ENCODE measurements at regions not wholly inside any gene's neighbourhood (a gene's known extent, or its start where the extent isn't known, plus 50 kb on each side); places are given as distances from the start of the nearest gene placed in this dataset.

- TF ChIP-seq CTCF (IDR thresholded peaks at IDR 0.05; ENCODE audit: extremely low read depth, missing control alignments), result no peak
- DNase-seq (ENCODE audit: low spot score), result no peak
Measured at GRCh38 chr12:132423251-132423819, 66.6 kb upstream of the FBRSL1 start.

- no peak for TF ChIP-seq CTCF (IDR thresholded peaks at IDR 0.05; ENCODE audit: extremely low read depth, missing control alignments)
- DNase-seq (ENCODE audit: low spot score), result no peak
Measured at GRCh38 chr12:132422381-132423043, 67.4 kb upstream of the FBRSL1 start.

GRCh38 chr12:132422040-132422380 lies 67.9 kb upstream of the FBRSL1 start:
- no peak for TF ChIP-seq CTCF (IDR thresholded peaks at IDR 0.05; ENCODE audit: extremely low read depth, missing control alignments)
- no peak for DNase-seq (ENCODE audit: low spot score)

GRCh38 chr12:132419631-132420246 lies 70.2 kb upstream of the FBRSL1 start:
- TF ChIP-seq CTCF (IDR thresholded peaks at IDR 0.05; ENCODE audit: extremely low read depth, missing control alignments), result no peak
- no peak for DNase-seq (ENCODE audit: low spot score)

GRCh38 chr12:132418393-132418925 lies 71.5 kb upstream of the FBRSL1 start:
- TF ChIP-seq CTCF (IDR thresholded peaks at IDR 0.05; ENCODE audit: extremely low read depth, missing control alignments), result no peak
- no peak for DNase-seq (ENCODE audit: low spot score)

- no peak for TF ChIP-seq CTCF (IDR thresholded peaks at IDR 0.05; ENCODE audit: extremely low read depth, missing control alignments)
- DNase-seq (ENCODE audit: low spot score), result no peak
Measured at GRCh38 chr12:132417741-132418140, 72.2 kb upstream of the FBRSL1 start.

DNA sequence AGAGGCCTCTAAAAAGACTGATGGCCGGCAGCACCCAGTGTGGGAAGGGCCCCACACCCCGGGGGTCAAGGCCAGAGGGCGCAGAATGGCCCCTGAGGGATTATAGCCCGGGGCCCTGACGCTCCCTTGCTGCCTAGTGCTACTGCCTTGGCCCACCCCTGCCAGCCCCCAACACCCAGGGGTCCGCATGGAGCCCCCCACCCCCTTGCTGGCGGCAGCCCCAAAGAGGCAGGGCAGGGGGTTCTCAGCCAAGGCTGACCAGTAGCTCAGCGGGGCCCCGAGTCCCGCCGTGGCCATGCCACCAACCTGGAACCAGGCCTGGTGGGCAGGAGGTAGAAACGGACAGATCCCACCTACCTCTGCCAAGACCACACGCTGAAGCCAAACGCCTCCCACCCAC lies 73.1 kb upstream of the FBRSL1 start:
- TF ChIP-seq CTCF (IDR thresholded peaks at IDR 0.05; ENCODE audit: extremely low read depth, missing control alignments), result no peak
- no peak for DNase-seq (ENCODE audit: low spot score)

Data from GM20000 (cell line).